Adrenal gland (tissue), 5 donors: ENCODE measurements at regions not wholly inside any gene's neighbourhood (a gene's known extent, or its start where the extent isn't known, plus 50 kb on each side); places are given as distances from the start of the nearest gene placed in this dataset.

Experiments used
- CTCF ChIP-seq, 6 experiments: fragments of 450-650 bp in 4 of 6; fragments of 200-600 bp in 2 of 6; sonication (generic) in 1 of 6; IDR thresholded peaks; 1 replicate in 5 of 6; 2 replicates in 1 of 6; pipeline versions ENCODE4 v1.5.1 to v1.8.0; 2016 to 2021; ENCODE audit warnings: antibody characterized with exemption in 6 of 6, mild to moderate bottlenecking in 2 of 6, moderate library complexity in 1 of 6
- POLR2A ChIP-seq, 2 donors: fragments of 450-650 bp; IDR thresholded peaks; one replicate each; pipeline ENCODE4 v1.6.1; 2017; ENCODE audit warnings: antibody characterized with exemption in 2 of 2, mild to moderate bottlenecking in 2 of 2, moderate library complexity in 1 of 2
- donor health status: DM: no; HTN: no; CAD: no.

GRCh38 chr13:89287381-89287780 lies 1616.2 kb downstream of the SLITRK5 start:
- TF ChIP-seq CTCF (IDR thresholded peaks at IDR 0.05) (no peak), POLR2A (IDR thresholded peaks at IDR 0.05) (no peak)
